GM18907 (cell line): ENCODE measurements at regions not wholly inside any gene's neighbourhood (a gene's known extent, or its start where the extent isn't known, plus 50 kb on each side); places are given as distances from the start of the nearest gene placed in this dataset.

Source experiments
- ATAC-seq: cut with Tn5 transposase; IDR thresholded peaks from one replicate; pipeline ENCODE4 v1.9.1; 2021; ENCODE audit warnings: mild to moderate bottlenecking, moderate library complexity; ENCODE audit not compliant: unreplicated experiment

GRCh38 chr2:64361151-64361938 is 92.6 kb upstream of the LGALSL start:
- ATAC-seq = no peak

- ATAC-seq = no peak
These were observed 91.4 kb upstream of the LGALSL start for GRCh38 chr2:64362562-64363026.

GRCh38 chr2:64363140-64363539 is 90.8 kb upstream of the LGALSL start:
- no peak for ATAC-seq

- ATAC-seq = no peak
These were observed 90.1 kb upstream of the LGALSL start for GRCh38 chr2:64363848-64364247.

- ATAC-seq = no peak
These were observed 86.3 kb upstream of the LGALSL start for GRCh38 chr2:64367444-64368232.

GRCh38 chr2:64369706-64370105 is 84.3 kb upstream of the LGALSL start:
- no peak for ATAC-seq

- no peak for ATAC-seq
These were observed 82.2 kb upstream of the LGALSL start for GRCh38 chr2:64371727-64372126.

GRCh38 chr2:64374686-64375085 is 79.3 kb upstream of the LGALSL start:
- no peak for ATAC-seq

- no peak for ATAC-seq
These were observed 77.0 kb upstream of the LGALSL start for GRCh38 chr2:64376926-64377325.

GRCh38 chr2:64379186-64379585 is 74.8 kb upstream of the LGALSL start:
- ATAC-seq = no peak

GRCh38 chr2:64380853-64381527 is 73.0 kb upstream of the LGALSL start:
- no peak for ATAC-seq

GRCh38 chr2:64383016-64383591 is 70.9 kb upstream of the LGALSL start:
- no peak for ATAC-seq

GRCh38 chr2:64383881-64384280 is 70.1 kb upstream of the LGALSL start:
- ATAC-seq = no peak

- ATAC-seq = no peak
These were observed 67.3 kb upstream of the LGALSL start for GRCh38 chr2:64386676-64387075.

GRCh38 chr2:64390586-64390985 is 63.4 kb upstream of the LGALSL start:
- no peak for ATAC-seq

- ATAC-seq = no peak
These were observed 62.5 kb upstream of the LGALSL start for GRCh38 chr2:64391424-64391823.

GRCh38 chr2:64391940-64392339 is 62.0 kb upstream of the LGALSL start:
- ATAC-seq = no peak

GRCh38 chr2:64392529-64392928 is 61.4 kb upstream of the LGALSL start:
- ATAC-seq = no peak

- ATAC-seq = no peak
These were observed 60.5 kb upstream of the LGALSL start for GRCh38 chr2:64393383-64394010.

GRCh38 chr2:64394153-64394552 is 59.8 kb upstream of the LGALSL start:
- ATAC-seq = no peak

GRCh38 chr2:64396001-64396400 is 58.0 kb upstream of the LGALSL start:
- ATAC-seq = no peak
